ENCODE measurements at regions not wholly inside any gene's neighbourhood (a gene's known extent, or its start where the extent isn't known, plus 50 kb on each side); places are given as distances from the start of the nearest gene placed in this dataset.

DNA sequence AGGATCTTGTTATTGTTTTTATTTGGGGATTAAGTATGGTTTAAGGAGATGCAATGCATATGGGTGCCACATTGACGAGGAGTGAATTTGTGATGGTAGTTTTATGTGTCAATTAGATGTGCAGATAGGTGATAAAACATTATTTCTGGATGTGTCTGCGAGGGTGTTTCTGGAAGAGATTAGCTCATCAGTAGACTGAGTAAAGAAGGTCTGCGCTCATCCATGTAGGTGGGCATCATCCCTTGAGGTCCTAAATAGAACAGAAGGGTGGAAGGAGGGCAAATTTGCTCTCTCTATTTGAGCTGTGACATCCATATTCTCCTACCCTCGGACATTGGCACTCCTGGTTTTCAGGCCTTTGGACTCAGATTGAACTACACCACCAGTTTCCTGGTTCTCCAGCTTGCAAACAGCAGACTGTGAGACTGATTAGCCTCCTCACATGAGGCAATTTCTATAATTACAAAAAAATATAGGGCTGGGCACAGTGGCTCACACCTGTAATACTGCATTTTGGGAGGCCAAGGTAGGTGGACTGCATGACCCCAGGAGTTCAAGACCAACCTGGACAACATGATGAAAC lies 118.2 kb upstream of the ZNF678 start:
- H3K36me3 Mint-ChIP-seq (ENCODE audit: low read depth) = no peaks in the 10 kb centered on the region
- intact Hi-C loops (cut with micrococcal nuclease) = no loop called here
- peaks cover 10% of the 10 kb centered on the region for H3K27me3 Mint-ChIP-seq (ENCODE audit: insufficient read depth)
- no peaks in the 10 kb centered on the region for H3K9me3 Mint-ChIP-seq
- no peak overlapping the region for H3K27ac Mint-ChIP-seq
- H3K4me1 Mint-ChIP-seq (ENCODE audit: low read depth) = no peaks in the 10 kb centered on the region
- no peak for DNase-seq (ENCODE audit: low spot score)
- H3K4me3 Mint-ChIP-seq = no peak overlapping the region

DNA sequence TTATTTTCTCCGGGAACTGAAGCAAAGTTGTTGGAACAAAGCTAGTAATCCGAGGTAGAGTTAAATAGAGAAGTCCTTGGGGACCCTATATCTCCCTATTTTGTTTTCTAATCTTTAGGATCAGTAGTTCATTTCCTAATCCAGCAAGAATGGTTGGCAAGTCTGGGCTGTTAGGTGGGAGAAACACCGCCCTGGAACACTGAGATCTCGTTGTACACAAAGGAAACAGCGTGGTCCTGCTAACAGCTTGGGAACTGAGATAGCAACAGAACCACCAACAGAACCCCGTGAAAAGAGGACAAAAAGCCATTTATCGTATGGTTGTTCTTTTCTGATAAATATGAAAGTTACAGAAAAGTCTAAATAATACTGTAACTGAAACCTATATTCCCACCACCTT lies 121.9 kb upstream of the CDC42BPA start:
- no peak overlapping the region for H3K27ac Mint-ChIP-seq

DNA sequence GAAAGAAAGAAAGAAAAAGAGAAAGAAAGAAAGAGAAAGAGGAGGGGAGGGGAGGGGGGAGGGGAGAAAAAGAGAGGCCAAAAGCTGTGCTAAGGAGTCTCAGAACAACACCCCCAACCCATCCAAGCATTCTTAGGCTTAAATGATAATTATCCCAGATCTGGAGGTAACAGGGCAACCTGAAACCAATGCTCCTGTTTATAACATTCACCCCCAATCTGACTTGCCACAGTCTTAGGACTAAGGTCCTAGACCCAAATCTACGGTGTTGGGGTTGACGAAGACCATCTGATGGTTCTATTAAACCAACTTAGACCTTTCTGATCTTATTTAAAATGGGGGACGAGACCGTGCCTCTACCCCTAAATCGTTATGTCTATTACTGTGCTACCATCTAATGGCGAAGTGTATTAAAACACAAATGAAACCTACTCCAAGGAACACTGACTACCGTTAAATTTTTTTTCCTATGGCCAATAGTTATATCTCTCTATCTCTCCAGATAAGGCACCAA lies 119.3 kb upstream of the CDC42BPA start:
- intact Hi-C loops (cut with micrococcal nuclease) = no loop called here
- no peaks in the 10 kb centered on the region for H3K9me3 Mint-ChIP-seq
- H3K36me3 Mint-ChIP-seq (ENCODE audit: low read depth) = no peaks in the 10 kb centered on the region
- no peak for DNase-seq (ENCODE audit: low spot score)
- no peak overlapping the region for H3K4me3 Mint-ChIP-seq
- peaks cover 9% of the 10 kb centered on the region for H3K27me3 Mint-ChIP-seq (ENCODE audit: insufficient read depth)
- no peak overlapping the region for H3K27ac Mint-ChIP-seq
- no peaks in the 10 kb centered on the region for H3K4me1 Mint-ChIP-seq (ENCODE audit: low read depth)

More for the DNA sequence above, 121.9 kb upstream of the CDC42BPA start:
- H3K27me3 Mint-ChIP-seq (ENCODE audit: insufficient read depth) = peaks cover 9% of the 10 kb centered on the region
- H3K4me3 Mint-ChIP-seq = no peak overlapping the region
- DNase-seq (ENCODE audit: low spot score) = no peak
- no peaks in the 10 kb centered on the region for H3K4me1 Mint-ChIP-seq (ENCODE audit: low read depth)
- H3K9me3 Mint-ChIP-seq = no peaks in the 10 kb centered on the region
- H3K36me3 Mint-ChIP-seq (ENCODE audit: low read depth) = no peaks in the 10 kb centered on the region
- intact Hi-C loops (cut with micrococcal nuclease) = no loop called here

DNA sequence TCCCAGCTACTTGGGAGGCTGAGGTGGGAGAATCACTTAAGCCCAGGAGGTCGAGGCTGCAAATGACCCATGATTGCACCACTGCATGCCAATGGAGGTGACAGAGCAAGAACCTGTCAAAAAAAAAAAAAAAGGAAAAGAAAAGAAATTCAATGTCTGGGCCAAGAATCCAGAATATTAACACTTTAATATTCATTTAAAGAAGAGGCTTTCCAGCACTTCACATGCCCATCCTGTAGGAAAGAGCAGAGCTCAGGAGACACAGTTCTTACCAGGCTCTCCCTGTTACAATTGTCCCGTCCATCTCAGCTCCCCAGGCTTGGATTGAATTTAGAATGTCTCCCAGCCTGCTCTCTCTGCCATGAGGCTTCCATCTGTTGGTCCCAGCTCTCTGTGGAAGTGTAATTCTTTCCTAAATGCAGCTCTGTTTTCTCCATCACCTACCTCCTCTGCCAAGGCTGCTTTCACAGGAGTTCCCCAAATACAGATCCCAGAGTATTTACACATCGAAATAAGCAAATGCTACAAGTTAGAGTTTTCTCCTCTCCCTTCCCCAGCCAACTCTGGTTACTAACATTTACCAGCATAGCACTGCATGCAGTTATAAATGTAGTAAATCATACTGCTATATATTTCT lies 116.6 kb upstream of the CDC42BPA start:
- intact Hi-C loops (cut with micrococcal nuclease) = no loop called here
- Mint-ChIP-seq H3K4me3 (no peak overlapping the region), H3K36me3 (ENCODE audit: low read depth) (no peaks in the 10 kb centered on the region), H3K27me3 (ENCODE audit: insufficient read depth) (peaks cover 1% of the 10 kb centered on the region), H3K27ac (no peak overlapping the region), H3K4me1 (ENCODE audit: low read depth) (no peaks in the 10 kb centered on the region), H3K9me3 (no peaks in the 10 kb centered on the region)
- no peak for DNase-seq (ENCODE audit: low spot score)

DNA sequence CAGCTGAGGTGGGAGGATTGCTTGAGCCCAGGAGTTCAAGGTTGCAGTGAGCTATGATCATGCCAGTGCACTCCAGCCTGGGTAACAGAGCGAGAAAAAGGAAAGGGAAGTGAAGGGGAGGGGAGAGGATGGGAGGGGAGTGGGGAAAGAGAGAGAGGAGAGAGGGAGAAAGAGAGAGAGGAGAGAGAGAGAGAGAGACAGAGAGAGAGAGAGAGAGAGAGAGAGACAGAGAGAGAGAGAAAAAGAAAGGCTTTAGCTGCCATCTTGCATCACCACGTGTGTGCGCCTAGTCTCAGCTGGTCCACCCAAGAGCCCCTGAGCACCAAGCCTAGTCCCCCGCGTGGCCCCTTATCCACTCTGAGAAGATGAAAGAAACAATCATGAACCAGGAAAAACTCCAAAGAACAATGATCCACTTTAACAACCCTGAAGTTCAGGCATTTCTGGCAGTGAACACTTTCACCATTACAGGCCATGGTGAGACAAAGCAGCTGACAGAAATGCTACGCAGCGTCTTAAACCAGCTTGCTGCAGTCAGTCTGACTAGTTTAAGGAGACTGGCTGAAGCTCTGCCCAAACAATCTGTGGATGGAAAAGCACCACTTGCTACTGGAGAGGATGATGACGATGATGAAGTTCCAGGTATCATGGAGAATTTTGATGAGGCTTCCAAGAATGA lies 115.5 kb upstream of the CDC42BPA start:
- H3K4me3 Mint-ChIP-seq = no peak overlapping the region
- no peak for DNase-seq (ENCODE audit: low spot score)
- intact Hi-C loops (cut with micrococcal nuclease) = no loop called here
- H3K4me1 Mint-ChIP-seq (ENCODE audit: low read depth) = no peaks in the 10 kb centered on the region
- no peaks in the 10 kb centered on the region for H3K9me3 Mint-ChIP-seq
- H3K36me3 Mint-ChIP-seq (ENCODE audit: low read depth) = no peaks in the 10 kb centered on the region
- H3K27me3 Mint-ChIP-seq (ENCODE audit: insufficient read depth) = peaks cover 3% of the 10 kb centered on the region
- H3K27ac Mint-ChIP-seq = no peak overlapping the region

DNA sequence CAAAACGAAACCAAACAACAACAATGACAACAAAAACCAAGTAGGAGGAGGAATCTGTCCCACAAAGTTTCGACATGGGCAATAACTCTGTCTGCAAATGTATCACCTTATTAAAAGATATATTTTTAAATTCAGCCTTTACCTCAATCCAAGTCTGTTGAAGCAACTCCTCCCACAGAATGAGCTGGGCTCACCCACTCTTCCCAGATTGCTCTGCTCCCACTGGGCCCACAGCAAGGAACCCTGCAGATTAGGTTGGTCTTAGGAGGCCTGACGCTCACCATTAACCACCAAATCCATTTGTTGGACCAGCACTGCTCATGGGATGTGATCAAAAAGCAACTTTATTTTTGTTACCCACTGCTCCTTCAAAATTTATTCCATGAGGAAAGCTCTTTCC lies 114.7 kb upstream of the CDC42BPA start:
- peaks cover 3% of the 10 kb centered on the region for H3K27me3 Mint-ChIP-seq (ENCODE audit: insufficient read depth)
- no peaks in the 10 kb centered on the region for H3K4me1 Mint-ChIP-seq (ENCODE audit: low read depth)
- no peaks in the 10 kb centered on the region for H3K36me3 Mint-ChIP-seq (ENCODE audit: low read depth)
- intact Hi-C loops (cut with micrococcal nuclease) = no loop called here
- DNase-seq (ENCODE audit: low spot score) = no peak
- no peaks in the 10 kb centered on the region for H3K9me3 Mint-ChIP-seq
- no peak overlapping the region for H3K27ac Mint-ChIP-seq
- no peak overlapping the region for H3K4me3 Mint-ChIP-seq

DNA sequence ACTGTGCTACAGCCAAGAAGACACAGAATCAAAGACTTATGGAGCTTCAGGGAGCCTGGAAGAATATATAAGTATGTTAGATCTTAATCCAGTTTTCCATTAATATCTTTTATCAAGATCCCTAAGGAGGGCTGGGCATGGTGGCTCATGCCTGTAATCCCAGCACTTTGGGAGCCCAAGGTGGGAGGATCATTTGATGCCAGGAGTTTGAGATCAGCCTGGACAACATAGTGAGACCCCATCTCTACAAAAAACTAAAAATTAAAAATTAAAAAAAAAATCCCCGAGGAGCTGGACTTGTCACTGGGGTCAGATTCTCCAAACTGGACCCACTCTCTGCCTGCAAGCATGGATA lies 113.9 kb upstream of the CDC42BPA start:
- intact Hi-C loops (cut with micrococcal nuclease) = no loop called here
- Mint-ChIP-seq H3K4me3 (no peak overlapping the region), H3K4me1 (ENCODE audit: low read depth) (no peaks in the 10 kb centered on the region), H3K36me3 (ENCODE audit: low read depth) (no peaks in the 10 kb centered on the region), H3K27ac (no peak overlapping the region), H3K27me3 (ENCODE audit: insufficient read depth) (peaks cover 4% of the 10 kb centered on the region), H3K9me3 (no peaks in the 10 kb centered on the region)
- no peak for DNase-seq (ENCODE audit: low spot score)

DNA sequence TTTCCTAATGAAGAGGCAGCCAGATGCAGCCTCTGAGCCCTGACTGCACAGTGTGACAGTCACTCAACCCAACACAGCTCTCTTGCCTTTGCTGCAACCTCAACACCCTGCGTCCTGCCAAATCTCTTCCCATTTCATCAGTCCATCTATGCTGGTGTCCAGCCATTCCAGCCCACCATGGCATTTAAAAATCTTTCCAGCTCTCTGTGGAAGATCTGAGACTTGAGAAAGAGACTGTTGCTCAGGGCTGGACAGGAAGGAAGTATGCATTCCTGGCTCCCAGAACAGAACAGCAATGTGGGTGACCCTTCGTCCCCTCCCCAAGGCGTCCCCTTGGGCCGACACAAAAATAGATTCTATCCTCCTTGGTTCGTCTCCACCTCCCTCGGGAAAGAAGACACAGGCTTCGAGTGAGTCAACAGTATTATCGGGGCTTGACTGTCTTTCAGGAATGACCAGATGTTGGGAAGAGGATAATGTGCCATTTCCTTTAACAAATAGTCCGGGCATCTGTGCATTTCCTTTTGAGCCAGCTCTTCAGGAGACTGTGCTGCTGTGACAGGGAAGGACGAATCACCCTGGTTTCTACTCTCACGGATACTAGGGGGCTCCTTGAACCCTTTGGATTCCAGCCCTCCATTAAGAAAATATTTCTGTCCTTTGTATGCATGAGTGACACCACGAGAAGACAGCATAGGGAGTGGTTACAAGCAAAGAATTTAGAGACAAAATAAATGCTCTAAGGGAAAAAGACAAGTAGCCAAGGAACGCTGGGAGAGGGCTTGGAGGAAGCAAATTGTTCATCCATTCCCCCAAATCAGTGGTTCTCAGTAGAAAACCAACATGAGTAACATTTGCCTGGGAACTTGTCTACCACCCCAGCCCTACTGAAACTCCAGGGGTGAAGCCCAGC lies 111.4 kb upstream of the CDC42BPA start:
- no peaks in the 10 kb centered on the region for H3K4me1 Mint-ChIP-seq (ENCODE audit: low read depth)
- no peaks in the 10 kb centered on the region for H3K9me3 Mint-ChIP-seq
- peaks cover 6% of the 10 kb centered on the region for H3K27me3 Mint-ChIP-seq (ENCODE audit: insufficient read depth)
- H3K27ac Mint-ChIP-seq = no peak overlapping the region
- DNase-seq (ENCODE audit: low spot score) = no peak
- no peak overlapping the region for H3K4me3 Mint-ChIP-seq
- no peaks in the 10 kb centered on the region for H3K36me3 Mint-ChIP-seq (ENCODE audit: low read depth)
- intact Hi-C loops (cut with micrococcal nuclease) = no loop called here

DNA sequence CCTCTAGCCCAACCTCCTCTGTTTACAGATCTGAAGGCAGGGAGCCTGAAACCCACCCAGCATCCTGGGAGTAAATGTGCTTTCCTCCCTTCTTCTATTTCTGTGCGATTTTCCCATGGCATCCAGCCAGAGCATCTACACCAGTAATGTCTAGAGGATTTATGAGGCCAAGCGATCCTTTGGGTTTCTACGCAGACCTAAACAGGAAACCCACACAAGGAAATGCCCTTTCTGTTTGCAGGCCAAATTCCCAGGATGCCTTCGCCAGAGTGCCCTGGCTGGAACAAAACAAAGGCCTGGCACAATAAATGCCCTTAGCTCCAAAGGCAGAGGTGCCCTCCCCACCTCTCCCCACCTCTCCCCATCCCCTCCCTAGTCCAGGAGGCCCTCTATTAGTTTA lies 110.5 kb upstream of the CDC42BPA start:
- Mint-ChIP-seq H3K27me3 (ENCODE audit: insufficient read depth) (peaks cover 6% of the 10 kb centered on the region), H3K9me3 (no peaks in the 10 kb centered on the region), H3K36me3 (ENCODE audit: low read depth) (no peaks in the 10 kb centered on the region), H3K4me3 (no peak overlapping the region), H3K4me1 (ENCODE audit: low read depth) (no peaks in the 10 kb centered on the region), H3K27ac (no peak overlapping the region)
- intact Hi-C loops (cut with micrococcal nuclease) = no loop called here
- no peak for DNase-seq (ENCODE audit: low spot score)

DNA sequence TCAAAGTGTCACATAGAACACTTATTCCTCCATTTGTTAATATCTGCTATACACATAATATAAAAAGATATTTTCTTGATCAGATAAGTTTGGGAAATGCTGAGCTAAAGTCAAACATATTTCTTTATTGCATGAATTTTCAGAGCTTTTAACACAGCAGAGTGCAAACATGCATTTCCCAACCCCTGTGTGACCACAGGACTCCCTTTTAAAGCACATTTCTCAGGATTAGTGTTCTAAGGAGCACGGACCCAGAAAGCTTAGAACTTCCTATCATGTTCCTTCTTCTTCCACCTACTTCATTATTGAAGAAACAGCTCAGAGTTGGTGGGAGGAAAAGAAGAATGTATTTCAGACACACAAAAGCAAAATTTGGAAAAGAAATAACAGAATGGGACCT lies 109.1 kb upstream of the CDC42BPA start:
- no peaks in the 10 kb centered on the region for H3K4me1 Mint-ChIP-seq (ENCODE audit: low read depth)
- no peak overlapping the region for H3K27ac Mint-ChIP-seq
- DNase-seq (ENCODE audit: low spot score) = no peak
- intact Hi-C loops (cut with micrococcal nuclease) = no loop called here
- no peaks in the 10 kb centered on the region for H3K36me3 Mint-ChIP-seq (ENCODE audit: low read depth)
- no peaks in the 10 kb centered on the region for H3K9me3 Mint-ChIP-seq
- H3K4me3 Mint-ChIP-seq = no peak overlapping the region
- H3K27me3 Mint-ChIP-seq (ENCODE audit: insufficient read depth) = peaks cover 6% of the 10 kb centered on the region

DNA sequence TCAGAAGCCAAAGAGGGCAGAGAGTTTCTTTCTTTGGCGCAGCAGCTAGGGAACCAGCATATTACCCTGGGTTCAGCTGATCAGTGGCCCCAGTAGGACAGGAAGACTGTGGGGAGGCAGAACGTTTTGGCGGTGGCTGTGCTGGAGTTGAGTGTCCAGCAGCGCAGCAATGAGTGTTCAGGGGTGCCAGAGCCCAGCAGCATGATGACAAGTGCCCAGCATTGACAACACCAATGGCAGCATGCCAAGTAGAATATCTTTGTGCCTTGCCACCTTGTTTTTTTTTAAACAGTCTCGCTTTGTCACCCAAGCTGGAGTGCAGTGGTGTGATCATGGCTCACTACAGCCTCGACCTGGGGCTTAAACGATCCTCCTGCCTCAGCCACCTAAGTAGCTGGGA lies 106.7 kb upstream of the CDC42BPA start:
- Mint-ChIP-seq H3K27me3 (ENCODE audit: insufficient read depth) (peaks cover 6% of the 10 kb centered on the region), H3K4me1 (ENCODE audit: low read depth) (no peaks in the 10 kb centered on the region), H3K36me3 (ENCODE audit: low read depth) (no peaks in the 10 kb centered on the region), H3K4me3 (no peak overlapping the region), H3K27ac (no peak overlapping the region), H3K9me3 (no peaks in the 10 kb centered on the region)
- DNase-seq (ENCODE audit: low spot score) = no peak
- intact Hi-C loops (cut with micrococcal nuclease) = no loop called here

DNA sequence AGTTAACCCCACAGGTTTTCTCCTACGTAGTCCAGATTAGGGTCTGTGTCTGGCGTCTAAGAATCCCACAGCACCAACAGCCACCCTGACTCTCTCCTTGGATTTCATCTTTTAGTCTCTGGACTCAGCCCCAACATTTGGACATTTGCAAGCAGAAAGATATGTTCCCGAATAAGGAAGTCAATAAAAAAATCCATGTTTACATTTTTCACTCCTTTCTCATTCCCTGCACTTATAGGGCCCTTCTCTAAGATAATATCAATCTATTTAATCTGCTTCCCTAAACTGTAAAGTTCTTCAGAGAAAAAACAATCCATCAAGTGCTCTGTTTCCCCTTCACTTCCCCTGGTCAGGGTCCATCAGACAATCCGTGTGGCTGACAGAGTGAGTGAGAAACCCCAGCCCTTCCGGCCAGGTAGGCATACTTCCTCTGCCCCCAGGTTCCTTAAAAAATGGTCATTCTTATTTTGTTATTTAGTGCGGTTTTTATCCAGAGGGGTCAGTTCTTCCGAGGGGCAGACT lies 105.9 kb upstream of the CDC42BPA start:
- Mint-ChIP-seq H3K36me3 (ENCODE audit: low read depth) (no peaks in the 10 kb centered on the region), H3K27ac (no peak overlapping the region), H3K4me1 (ENCODE audit: low read depth) (no peaks in the 10 kb centered on the region), H3K27me3 (ENCODE audit: insufficient read depth) (peaks cover 5% of the 10 kb centered on the region), H3K9me3 (no peaks in the 10 kb centered on the region), H3K4me3 (no peak overlapping the region)
- intact Hi-C loops (cut with micrococcal nuclease) = no loop called here
- no peak for DNase-seq (ENCODE audit: low spot score)
